ENCODE measurements at regions not wholly inside any gene's neighbourhood (a gene's known extent, or its start where the extent isn't known, plus 50 kb on each side); places are given as distances from the start of the nearest gene placed in this dataset.

DNA sequence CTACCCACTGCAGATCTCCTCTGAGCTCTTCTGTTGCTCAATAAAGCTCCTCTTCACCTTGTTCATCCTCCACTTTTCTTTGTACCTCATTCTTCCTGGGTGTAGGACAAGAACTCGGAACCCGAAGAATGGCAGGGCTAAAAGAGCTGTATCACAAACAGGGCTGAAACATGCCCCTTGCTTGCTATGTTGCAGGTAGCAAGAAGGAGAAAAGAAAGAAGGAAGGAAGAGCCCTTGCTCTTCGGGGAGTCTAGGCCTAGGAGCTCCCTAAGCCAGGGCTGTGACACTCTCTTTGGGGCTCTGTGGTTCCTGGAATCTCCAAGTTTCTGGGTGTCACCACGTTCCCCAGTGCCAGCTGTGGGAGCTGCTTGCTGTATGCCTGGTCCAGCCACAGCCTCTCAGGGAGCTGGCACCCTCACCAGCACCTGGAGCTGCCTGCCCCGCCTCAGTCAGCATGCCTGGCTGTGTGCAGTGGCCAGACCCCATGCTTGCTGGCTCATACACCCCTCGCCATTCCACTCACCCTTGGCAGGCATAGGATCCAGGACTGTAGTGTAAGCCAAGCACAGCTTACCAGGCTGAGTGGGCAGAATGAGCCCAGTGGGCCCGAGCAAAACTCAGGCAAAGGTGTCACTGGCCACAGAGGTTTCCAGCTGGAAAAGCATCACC lies 274.8 kb upstream of the ADRA1B start:
- TF ChIP-seq CHD4 (IDR thresholded peaks at IDR 0.05): no peak
- TF ChIP-seq, protein P1, sequence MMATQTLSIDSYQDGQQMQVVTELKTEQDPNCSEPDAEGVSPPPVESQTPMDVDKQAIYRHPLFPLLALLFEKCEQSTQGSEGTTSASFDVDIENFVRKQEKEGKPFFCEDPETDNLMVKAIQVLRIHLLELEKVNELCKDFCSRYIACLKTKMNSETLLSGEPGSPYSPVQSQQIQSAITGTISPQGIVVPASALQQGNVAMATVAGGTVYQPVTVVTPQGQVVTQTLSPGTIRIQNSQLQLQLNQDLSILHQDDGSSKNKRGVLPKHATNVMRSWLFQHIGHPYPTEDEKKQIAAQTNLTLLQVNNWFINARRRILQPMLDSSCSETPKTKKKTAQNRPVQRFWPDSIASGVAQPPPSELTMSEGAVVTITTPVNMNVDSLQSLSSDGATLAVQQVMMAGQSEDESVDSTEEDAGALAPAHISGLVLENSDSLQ (IDR thresholded peaks at IDR 0.05): no peak

All from GM12878 (cell line).